ENCODE measurements at regions not wholly inside any gene's neighbourhood (a gene's known extent, or its start where the extent isn't known, plus 50 kb on each side); places are given as distances from the start of the nearest gene placed in this dataset.
"Not testable (repeated sequence)": the region's sequence is repeated elsewhere in the genome, so short reads cannot be mapped to it uniquely, and the experiment has no call there.

GRCh38 chr20:41784209-41784958, 166.2 kb upstream of the CHD6 start:
- DNase-seq (ENCODE audit: low read depth in 2 of 2) = no peak

- no peak for DNase-seq (ENCODE audit: low read depth in 2 of 2)
Measured at GRCh38 chr20:41783423-41784208, 165.4 kb upstream of the CHD6 start.

- no peak for DNase-seq (ENCODE audit: low read depth in 2 of 2)
Measured at GRCh38 chr20:41782730-41783406, 164.7 kb upstream of the CHD6 start.

- no peak for DNase-seq (ENCODE audit: low read depth in 2 of 2)
Measured at GRCh38 chr20:41782255-41782654, 164.1 kb upstream of the CHD6 start.

- DNase-seq (ENCODE audit: low read depth in 2 of 2) = no peak
Measured at GRCh38 chr20:41776421-41776820, 158.2 kb upstream of the CHD6 start.

- DNase-seq (ENCODE audit: low read depth in 2 of 2) = no peak
Measured at GRCh38 chr20:41774291-41774690, 156.1 kb upstream of the CHD6 start.

- no peak for DNase-seq (ENCODE audit: low read depth in 2 of 2)
Measured at GRCh38 chr20:41770965-41771364, 152.8 kb upstream of the CHD6 start.

GRCh38 chr20:41770427-41770826, 152.2 kb upstream of the CHD6 start:
- DNase-seq (ENCODE audit: low read depth in 2 of 2) = no peak

- no peak for DNase-seq (ENCODE audit: low read depth in 2 of 2)
Measured at GRCh38 chr20:41769592-41770018, 151.4 kb upstream of the CHD6 start.

GRCh38 chr20:41750137-41750536, 132.0 kb upstream of the CHD6 start:
- no peak for DNase-seq (ENCODE audit: low read depth in 2 of 2)

GRCh38 chr20:41748756-41749582, 130.8 kb upstream of the CHD6 start:
- no peak for DNase-seq (ENCODE audit: low read depth in 2 of 2)

GRCh38 chr20:41748051-41748450, 129.9 kb upstream of the CHD6 start:
- no peak for DNase-seq (ENCODE audit: low read depth in 2 of 2)

- no peak for DNase-seq (ENCODE audit: low read depth in 2 of 2)
Measured at GRCh38 chr20:41747226-41747625, 129.0 kb upstream of the CHD6 start.

GRCh38 chr20:41746635-41747034, 128.5 kb upstream of the CHD6 start:
- DNase-seq (ENCODE audit: low read depth in 2 of 2) = no peak

GRCh38 chr20:41738604-41739206, 120.5 kb upstream of the CHD6 start:
- DNase-seq (ENCODE audit: low read depth in 2 of 2) = peak; percentile 23 to 28

GRCh38 chr20:41735949-41736348, 117.8 kb upstream of the CHD6 start:
- DNase-seq (ENCODE audit: low read depth in 2 of 2) = no peak

GRCh38 chr20:41734506-41734945, 116.3 kb upstream of the CHD6 start:
- peak in 1 of 2 donors; percentile 6 for DNase-seq (ENCODE audit: low read depth in 2 of 2)

- no peak for DNase-seq (ENCODE audit: low read depth in 2 of 2)
Measured at GRCh38 chr20:41733151-41733550, 115.0 kb upstream of the CHD6 start.

- DNase-seq (ENCODE audit: low read depth in 2 of 2) = not testable (repeated sequence)
Measured at GRCh38 chr20:41731198-41731597, 113.0 kb upstream of the CHD6 start.

- not testable (repeated sequence) for DNase-seq (ENCODE audit: low read depth in 2 of 2)
Measured at GRCh38 chr20:41727681-41728080, 109.5 kb upstream of the CHD6 start.

- no peak for DNase-seq (ENCODE audit: low read depth in 2 of 2)
Measured at GRCh38 chr20:41726727-41727126, 108.5 kb upstream of the CHD6 start.
